Left lung (tissue), 4 donors: ENCODE measurements at regions not wholly inside any gene's neighbourhood (a gene's known extent, or its start where the extent isn't known, plus 50 kb on each side); places are given as distances from the start of the nearest gene placed in this dataset.

ENCODE experiments used
- ATAC-seq: fragments of 200-7000 bp; cut with Tn5 transposase; one replicate; pipeline ENCODE4 v1.9.1; 2020; ENCODE audit warnings: moderate library complexity
- DNase-seq, 4 donors: peaks; one replicate each; pipeline ENCODE4 v3.0.0-alpha.2; 2013 to 2020
- H3K27ac ChIP-seq, 2 donors: fragments of 200-600 bp; sonication (generic) in 1 of 2; one replicate each; pipeline versions ENCODE4 v1.5.0 to v1.8.0; 2020 to 2021
- H3K27me3 ChIP-seq, 2 donors: fragments of 200-600 bp; sonication (generic) in 1 of 2; one replicate each; pipeline versions ENCODE4 v1.5.0 to v1.8.0; 2020 to 2021
- H3K36me3 ChIP-seq, 2 donors: fragments of 200-600 bp; sonication (generic) in 1 of 2; one replicate each; pipeline versions ENCODE4 v1.5.0 to v1.8.0; 2020 to 2021
- H3K4me1 ChIP-seq, 2 donors: fragments of 200-600 bp; one replicate each; pipeline ENCODE4 v1.8.0; 2021
- H3K4me3 ChIP-seq, 2 donors: fragments of 200-600 bp; sonication (generic) in 1 of 2; one replicate each; pipeline versions ENCODE4 v1.5.0 to v1.8.0; 2020 to 2021; ENCODE audit warnings: mild to moderate bottlenecking in 1 of 2
- H3K9me3 ChIP-seq, 2 donors: fragments of 200-600 bp; sonication (generic) in 1 of 2; one replicate each; pipeline versions ENCODE4 v1.5.0 to v1.8.0; 2020 to 2021
- CTCF ChIP-seq, 2 donors: fragments of 200-600 bp; sonication (generic) in 1 of 2; IDR thresholded peaks; one replicate each; pipeline versions ENCODE4 v1.5.0 to v1.8.0; 2021; ENCODE audit warnings: antibody characterized with exemption in 2 of 2
- intact Hi-C, 2 donors: fragments of 100-400 bp; cut with DNase I; formaldehyde crosslinking; loops; one replicate each; pipeline versions ENCODE4 v1.11.2 to v1.14.2; 2022
- donor health status: DM: no; HTN: yes; CAD: no.
- donor health status: DM: no; HTN: no; CAD: no.

GRCh38 chr5:2432076-2432920 is 319.2 kb downstream of the IRX2 start:
- Histone ChIP-seq H3K4me1 (no peaks in the 10 kb centered on the region), H3K9me3 (no peaks in the 10 kb centered on the region), H3K4me3 (no peak overlapping the region), H3K36me3 (no peaks in the 10 kb centered on the region), H3K27me3 (no peaks in the 10 kb centered on the region), H3K27ac (no peak overlapping the region)
- intact Hi-C loops: no loop called here
- no peak for TF ChIP-seq CTCF (IDR thresholded peaks at IDR 0.05)
- ATAC-seq (no peak), DNase-seq (no peak)

GRCh38 chr5:2430606-2431005 is 320.9 kb downstream of the IRX2 start:
- no peak for TF ChIP-seq CTCF (IDR thresholded peaks at IDR 0.05)
- intact Hi-C loops: no loop called here
- no peaks in the 10 kb centered on the region for H3K36me3 ChIP-seq
- no peaks in the 10 kb centered on the region for H3K4me1 ChIP-seq
- H3K27me3 ChIP-seq: no peaks in the 10 kb centered on the region
- no peak overlapping the region for H3K27ac ChIP-seq
- no peak overlapping the region for H3K4me3 ChIP-seq
- ATAC-seq (no peak), DNase-seq (no peak)
- peaks cover 0 to 2% of the 10 kb centered on the region in 2 donors for H3K9me3 ChIP-seq

- Histone ChIP-seq H3K4me1 (no peaks in the 10 kb centered on the region), H3K27ac (no peak overlapping the region), H3K36me3 (no peaks in the 10 kb centered on the region), H3K27me3 (no peaks in the 10 kb centered on the region), H3K4me3 (no peak overlapping the region), H3K9me3 (peaks cover 6 to 28% of the 10 kb centered on the region in 2 donors)
- TF ChIP-seq CTCF (IDR thresholded peaks at IDR 0.05): no peak
- DNase-seq (no peak), ATAC-seq (no peak)
- intact Hi-C loops: no loop called here
Measured at GRCh38 chr5:2427983-2428382, 323.5 kb downstream of the IRX2 start.

GRCh38 chr5:2423634-2424033 is 327.8 kb downstream of the IRX2 start:
- Histone ChIP-seq H3K4me1 (no peaks in the 10 kb centered on the region), H3K27ac (no peak overlapping the region), H3K27me3 (no peaks in the 10 kb centered on the region), H3K9me3 (peaks cover 6 to 39% of the 10 kb centered on the region in 2 donors), H3K4me3 (no peak overlapping the region), H3K36me3 (no peaks in the 10 kb centered on the region)
- intact Hi-C loops: no loop called here
- no peak for ATAC-seq
- no peak for TF ChIP-seq CTCF (IDR thresholded peaks at IDR 0.05)
- no peak for DNase-seq

GRCh38 chr5:2417301-2417700 is 334.2 kb downstream of the IRX2 start:
- no peak for ATAC-seq
- Histone ChIP-seq H3K36me3 (no peaks in the 10 kb centered on the region), H3K27ac (no peak overlapping the region), H3K27me3 (peaks cover 0 to 8% of the 10 kb centered on the region in 2 donors), H3K4me3 (no peak overlapping the region), H3K4me1 (no peaks in the 10 kb centered on the region), H3K9me3 (peaks cover 0 to 10% of the 10 kb centered on the region in 2 donors)
- intact Hi-C loops: no loop called here
- TF ChIP-seq CTCF (IDR thresholded peaks at IDR 0.05): no peak
- no peak for DNase-seq
